ENCODE measurements at regions not wholly inside any gene's neighbourhood (a gene's known extent, or its start where the extent isn't known, plus 50 kb on each side); places are given as distances from the start of the nearest gene placed in this dataset.

GRCh38 chr4:159906051-159906450, 803.2 kb downstream of the RAPGEF2 start (continued):
- TF ChIP-seq CHD7 (IDR thresholded peaks at IDR 0.05; ENCODE audit: insufficient replicate concordance, low read length): no peak
- no peak for TF ChIP-seq ATF3 (IDR thresholded peaks at IDR 0.05; ENCODE audit: insufficient read depth, low read depth, low read length)
- no peak for TF ChIP-seq SIX5 (IDR thresholded peaks at IDR 0.05; ENCODE audit: low read depth, low read length)
- TF ChIP-seq RAD21 (IDR thresholded peaks at IDR 0.05 in 1 of 2, conservative IDR thresholded peaks at IDR 0.05 in 1 of 2; ENCODE audit: low read depth in 2 of 2, low read length in 2 of 2): no peak
- TF ChIP-seq E2F6 (IDR thresholded peaks at IDR 0.05): no peak
- no peak for TF ChIP-seq SIRT6 (IDR thresholded peaks at IDR 0.05; ENCODE audit: low read length)
- TF ChIP-seq KDM5A (IDR thresholded peaks at IDR 0.05; ENCODE audit: low read length): no peak
- TF ChIP-seq CTBP2 (IDR thresholded peaks at IDR 0.05; ENCODE audit: borderline replicate concordance, insufficient read depth, insufficient read length, low read length): no peak
- TF ChIP-seq SRF (IDR thresholded peaks at IDR 0.05; ENCODE audit: low read depth, low read length): no peak
- no peak for TF ChIP-seq EZH2 (IDR thresholded peaks at IDR 0.05; ENCODE audit: low read depth, low read length, severe bottlenecking)

Measured in H1 (cell line).